HEK293 (cell line): ENCODE measurements at regions not wholly inside any gene's neighbourhood (a gene's known extent, or its start where the extent isn't known, plus 50 kb on each side); places are given as distances from the start of the nearest gene placed in this dataset.

Experiments
- CTCF ChIA-PET: fragments of 350-600 bp; formaldehyde crosslinking; extraction: SDS; loops from one replicate; lab custom pipeline; 2021; ENCODE audit warnings: antibody characterized with exemption; lab: Yijun Ruan, JAX
- POLR2A ChIA-PET: fragments of 300-600 bp; formaldehyde crosslinking; extraction: SDS; loops from one replicate; lab custom pipeline; 2020; ENCODE audit warnings: antibody characterized with exemption, inconsistent platforms; lab: Yijun Ruan, JAX
- H3K27ac ChIP-seq: fragments of 200-500 bp; sonication (Bioruptor generic); 2 replicates; pipeline ENCODE4 v1.5.1; 2014; ENCODE audit warnings: low read depth, low read length, control low read depth, inconsistent platforms; ENCODE audit errors: extremely low read depth
- H3K36me3 ChIP-seq, 2 experiments: fragments of 200-500 bp in 1 of 2; sonication (Bioruptor generic) in 1 of 2; 1 replicate in 1 of 2; 2 replicates in 1 of 2; pipeline ENCODE4 v1.5.1; 2014 to 2017; ENCODE audit warnings: inconsistent platforms in 2 of 2, low read length in 2 of 2; ENCODE audit not compliant: control insufficient read depth in 2 of 2, insufficient read depth in 1 of 2
- H3K4me1 ChIP-seq: fragments of 200-500 bp; sonication (Bioruptor generic); 2 replicates; pipeline ENCODE4 v1.5.1; 2014; ENCODE audit warnings: mild to moderate bottlenecking, low read length, inconsistent platforms; ENCODE audit not compliant: control insufficient read depth, insufficient read depth
- H3K4me3 ChIP-seq: 2 replicates; pipeline ENCODE4 v1.5.1; 2011; ENCODE audit warnings: low read depth, mild to moderate bottlenecking, control low read depth, low read length, moderate library complexity
- H3K9me3 ChIP-seq: fragments of 200-500 bp; sonication (Bioruptor generic); 2 replicates; pipeline ENCODE4 v1.5.1; 2014; ENCODE audit warnings: low read depth, low read length, inconsistent platforms; ENCODE audit not compliant: control insufficient read depth, insufficient read depth
- AEBP2 ChIP-seq: fragments of 450-650 bp; formaldehyde crosslinking; IDR thresholded peaks from 2 replicates; pipeline ENCODE4 v1.5.1; 2016; ENCODE audit warnings: missing biosample characterization, missing genetic modification characterization, borderline replicate concordance
- GLIS2 ChIP-seq: fragments of 450-650 bp; formaldehyde crosslinking; IDR thresholded peaks from 2 replicates; pipeline ENCODE4 v1.5.1; 2016; ENCODE audit warnings: missing biosample characterization, missing genetic modification characterization
- HIC1 ChIP-seq: fragments of 450-650 bp; formaldehyde crosslinking; IDR thresholded peaks from 2 replicates; pipeline ENCODE4 v1.5.1; 2016; ENCODE audit warnings: missing biosample characterization, missing genetic modification characterization
- KLF7 ChIP-seq: fragments of 450-650 bp; formaldehyde crosslinking; IDR thresholded peaks from 2 replicates; pipeline ENCODE4 v1.5.1; 2016; ENCODE audit warnings: missing biosample characterization, missing genetic modification characterization, borderline replicate concordance
- SALL2 ChIP-seq: fragments of 450-650 bp; formaldehyde crosslinking; IDR thresholded peaks from 2 replicates; pipeline ENCODE4 v1.5.0; 2017; ENCODE audit warnings: missing biosample characterization, mild to moderate bottlenecking, missing genetic modification characterization, borderline replicate concordance
- SCRT1 ChIP-seq: fragments of 450-650 bp; formaldehyde crosslinking; IDR thresholded peaks from 2 replicates; pipeline ENCODE4 v1.5.1; 2016; ENCODE audit warnings: missing biosample characterization, missing genetic modification characterization, borderline replicate concordance
- TCF7L2 ChIP-seq: IDR thresholded peaks from 2 replicates; pipeline ENCODE4 v1.6.1; 2011; ENCODE audit warnings: low read depth, mild to moderate bottlenecking, inconsistent platforms, low read length, moderate library complexity, borderline replicate concordance
- ZBTB17 ChIP-seq: fragments of 450-650 bp; formaldehyde crosslinking; IDR thresholded peaks from 2 replicates; pipeline ENCODE4 v1.5.1; 2016; ENCODE audit warnings: missing biosample characterization, missing genetic modification characterization
- ZBTB26 ChIP-seq: fragments of 450-650 bp; formaldehyde crosslinking; optimal IDR thresholded peaks from 2 replicates; pipeline ENCODE3; 2016; ENCODE audit warnings: missing biosample characterization, mild to moderate bottlenecking, missing genetic modification characterization
- ZFHX2 ChIP-seq: fragments of 450-650 bp; formaldehyde crosslinking; conservative IDR thresholded peaks from 2 replicates; pipeline ENCODE4 v1.5.1; 2016; ENCODE audit warnings: missing biosample characterization, missing genetic modification characterization
- ZFP3 ChIP-seq: fragments of 450-650 bp; formaldehyde crosslinking; IDR thresholded peaks from 2 replicates; pipeline ENCODE4 v1.5.1; 2016; ENCODE audit warnings: low read depth, missing biosample characterization, missing genetic modification characterization
- ZNF223 ChIP-seq: fragments of 450-650 bp; formaldehyde crosslinking; IDR thresholded peaks from 2 replicates; pipeline ENCODE4 v1.5.1; 2016; ENCODE audit warnings: missing biosample characterization, missing genetic modification characterization
- ZNF248 ChIP-seq: fragments of 450-650 bp; formaldehyde crosslinking; IDR thresholded peaks from 2 replicates; pipeline ENCODE4 v1.5.1; 2017; ENCODE audit warnings: missing biosample characterization, missing genetic modification characterization
- ZNF37A ChIP-seq: fragments of 450-650 bp; IDR thresholded peaks from 2 replicates; pipeline ENCODE4 v1.5.1; 2018; ENCODE audit warnings: missing biosample characterization, missing genetic modification characterization
- ZNF416 ChIP-seq: fragments of 450-650 bp; formaldehyde crosslinking; IDR thresholded peaks from 2 replicates; pipeline ENCODE4 v1.5.1; 2016; ENCODE audit warnings: missing biosample characterization, missing genetic modification characterization
- ZNF48 ChIP-seq: fragments of 450-650 bp; formaldehyde crosslinking; IDR thresholded peaks from 2 replicates; pipeline ENCODE4 v1.5.1; 2016; ENCODE audit warnings: missing biosample characterization, missing genetic modification characterization
- ZNF514 ChIP-seq: fragments of 450-650 bp; formaldehyde crosslinking; IDR thresholded peaks from 2 replicates; pipeline ENCODE4 v1.5.1; 2016; ENCODE audit warnings: missing biosample characterization, missing genetic modification characterization
- ZNF530 ChIP-seq: fragments of 450-650 bp; formaldehyde crosslinking; IDR thresholded peaks from 2 replicates; pipeline ENCODE4 v1.5.1; 2016; ENCODE audit warnings: low read depth, missing biosample characterization, missing genetic modification characterization
- ZNF571 ChIP-seq: fragments of 450-650 bp; formaldehyde crosslinking; IDR thresholded peaks from 2 replicates; pipeline ENCODE4 v1.5.0; 2017; ENCODE audit warnings: missing biosample characterization, missing genetic modification characterization
- ZNF677 ChIP-seq: fragments of 450-650 bp; IDR thresholded peaks from 2 replicates; pipeline ENCODE4 v1.5.0; 2018; ENCODE audit warnings: missing biosample characterization, mild to moderate bottlenecking, missing genetic modification characterization, moderate library complexity
- ZNF776 ChIP-seq: fragments of 450-650 bp; formaldehyde crosslinking; IDR thresholded peaks from 2 replicates; pipeline ENCODE4 v1.5.0; 2017; ENCODE audit warnings: missing biosample characterization, missing genetic modification characterization, borderline replicate concordance
- TF ChIP-seq, protein P1 (sequence below): fragments of 450-650 bp; formaldehyde crosslinking; IDR thresholded peaks from 2 replicates; pipeline ENCODE4 v1.5.1; 2016; ENCODE audit warnings: missing biosample characterization, missing genetic modification characterization, low read depth
- TF ChIP-seq, protein P2 (sequence below): fragments of 450-650 bp; formaldehyde crosslinking; IDR thresholded peaks from 2 replicates; pipeline ENCODE4 v1.5.1; 2016; ENCODE audit warnings: missing biosample characterization, missing genetic modification characterization

DNA sequence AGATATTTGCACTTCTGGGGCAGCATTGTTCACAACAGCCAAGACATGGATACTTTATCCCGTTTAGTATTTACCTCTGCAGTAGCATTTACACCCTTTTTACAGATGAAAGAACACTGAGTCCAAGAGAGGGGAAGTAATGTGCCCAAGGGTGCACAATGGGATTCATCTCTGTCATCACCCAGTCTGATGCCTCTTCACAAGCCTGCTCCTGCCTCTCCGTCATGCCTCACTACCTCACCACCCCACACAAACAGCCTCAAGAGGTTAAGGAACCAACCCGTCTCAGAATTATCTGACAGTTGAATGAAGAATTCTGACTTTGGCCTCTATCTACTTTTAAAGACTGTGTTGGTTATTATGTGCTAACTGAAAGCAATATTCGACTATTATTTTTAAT is 368.4 kb downstream of the ATP23 start:
- Histone ChIP-seq H3K4me3 (no peak overlapping the region), H3K9me3 (no peaks in the 10 kb centered on the region), H3K27ac (no peak overlapping the region), H3K4me1 (0 out of 2 replicates have a peak, but pooled peaks cover 3% of the 10 kb centered on the region), H3K36me3 (no peaks in the 10 kb centered on the region)
- ChIA-PET CTCF (interaction anchor here (0.7 kb wide), 1 partner anchor 525 kb away, joined by 3 read pairs; no protein-coding TSS in a partner anchor), POLR2A (no interaction called here)
- TF ChIP-seq ZNF677 (tag by site-specific recombination) (no peak), HIC1 (no peak), TCF7L2 (no peak), ZBTB17 (tag by site-specific recombination) (no peak), ZNF514 (tag by site-specific recombination) (no peak), SCRT1 (tag by site-specific recombination) (no peak), ZNF776 (no peak), ZNF37A (tag by site-specific recombination) (no peak), ZNF571 (tag by site-specific recombination) (no peak), ZNF223 (tag by site-specific recombination) (no peak), ZNF416 (tag by site-specific recombination) (no peak), SALL2 (tag by site-specific recombination) (no peak), ZNF48 (tag by site-specific recombination) (no peak), ZFP3 (tag by site-specific recombination) (no peak), ZNF248 (tag by site-specific recombination) (no peak), AEBP2 (tag by site-specific recombination) (no peak)
- TF ChIP-seq, protein P1, sequence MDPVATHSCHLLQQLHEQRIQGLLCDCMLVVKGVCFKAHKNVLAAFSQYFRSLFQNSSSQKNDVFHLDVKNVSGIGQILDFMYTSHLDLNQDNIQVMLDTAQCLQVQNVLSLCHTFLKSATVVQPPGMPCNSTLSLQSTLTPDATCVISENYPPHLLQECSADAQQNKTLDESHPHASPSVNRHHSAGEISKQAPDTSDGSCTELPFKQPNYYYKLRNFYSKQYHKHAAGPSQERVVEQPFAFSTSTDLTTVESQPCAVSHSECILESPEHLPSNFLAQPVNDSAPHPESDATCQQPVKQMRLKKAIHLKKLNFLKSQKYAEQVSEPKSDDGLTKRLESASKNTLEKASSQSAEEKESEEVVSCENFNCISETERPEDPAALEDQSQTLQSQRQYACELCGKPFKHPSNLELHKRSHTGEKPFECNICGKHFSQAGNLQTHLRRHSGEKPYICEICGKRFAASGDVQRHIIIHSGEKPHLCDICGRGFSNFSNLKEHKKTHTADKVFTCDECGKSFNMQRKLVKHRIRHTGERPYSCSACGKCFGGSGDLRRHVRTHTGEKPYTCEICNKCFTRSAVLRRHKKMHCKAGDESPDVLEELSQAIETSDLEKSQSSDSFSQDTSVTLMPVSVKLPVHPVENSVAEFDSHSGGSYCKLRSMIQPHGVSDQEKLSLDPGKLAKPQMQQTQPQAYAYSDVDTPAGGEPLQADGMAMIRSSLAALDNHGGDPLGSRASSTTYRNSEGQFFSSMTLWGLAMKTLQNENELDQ (tag by site-specific recombination): no peak
- TF ChIP-seq, protein P2, sequence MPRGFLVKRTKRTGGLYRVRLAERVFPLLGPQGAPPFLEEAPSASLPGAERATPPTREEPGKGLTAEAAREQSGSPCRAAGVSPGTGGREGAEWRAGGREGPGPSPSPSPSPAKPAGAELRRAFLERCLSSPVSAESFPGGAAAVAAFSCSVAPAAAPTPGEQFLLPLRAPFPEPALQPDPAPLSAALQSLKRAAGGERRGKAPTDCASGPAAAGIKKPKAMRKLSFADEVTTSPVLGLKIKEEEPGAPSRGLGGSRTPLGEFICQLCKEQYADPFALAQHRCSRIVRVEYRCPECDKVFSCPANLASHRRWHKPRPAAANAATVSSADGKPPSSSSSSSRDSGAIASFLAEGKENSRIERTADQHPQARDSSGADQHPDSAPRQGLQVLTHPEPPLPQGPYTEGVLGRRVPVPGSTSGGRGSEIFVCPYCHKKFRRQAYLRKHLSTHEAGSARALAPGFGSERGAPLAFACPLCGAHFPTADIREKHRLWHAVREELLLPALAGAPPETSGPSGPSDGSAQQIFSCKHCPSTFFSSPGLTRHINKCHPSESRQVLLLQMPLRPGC (tag by site-specific recombination): no peak

DNA sequence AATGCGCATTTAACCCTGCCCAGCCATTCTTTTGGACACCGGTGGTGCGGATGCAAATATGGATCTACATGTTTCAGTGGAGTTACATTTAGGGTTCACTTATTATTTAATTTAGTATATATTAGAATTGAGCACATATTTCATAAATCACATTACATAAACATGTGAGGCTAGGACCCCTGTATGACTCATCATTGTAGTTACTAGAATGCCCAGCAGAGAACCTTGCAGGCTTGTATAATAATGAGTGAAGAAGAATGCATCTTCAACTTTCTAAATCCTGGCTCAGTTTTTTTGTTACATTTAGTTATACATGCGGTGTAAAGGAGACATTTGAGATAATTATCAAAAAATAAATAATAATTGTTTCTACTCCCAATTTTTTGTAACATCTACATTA is 369.0 kb downstream of the ATP23 start:
- POLR2A ChIA-PET: no interaction called here
- Histone ChIP-seq H3K27ac (no peak overlapping the region), H3K36me3 (no peaks in the 10 kb centered on the region), H3K4me3 (no peak overlapping the region), H3K9me3 (no peaks in the 10 kb centered on the region), H3K4me1 (0 out of 2 replicates have a peak, but pooled peaks cover 3% of the 10 kb centered on the region)
- CTCF ChIA-PET: interaction anchor here (0.7 to 1.4 kb wide), 2 partner anchors 27 to 524 kb away, joined by 3 read pairs; no protein-coding TSS in a partner anchor
- TF ChIP-seq ZNF530 (no peak), ZFHX2 (tag by site-specific recombination) (no peak), KLF7 (tag by site-specific recombination) (no peak), GLIS2 (no peak), ZBTB26 (tag by site-specific recombination) (no peak)
